ENCODE measurements at regions not wholly inside any gene's neighbourhood (a gene's known extent, or its start where the extent isn't known, plus 50 kb on each side); places are given as distances from the start of the nearest gene placed in this dataset.
"Not testable (repeated sequence)": the region's sequence is repeated elsewhere in the genome, so short reads cannot be mapped to it uniquely, and the experiment has no call there.

DNA sequence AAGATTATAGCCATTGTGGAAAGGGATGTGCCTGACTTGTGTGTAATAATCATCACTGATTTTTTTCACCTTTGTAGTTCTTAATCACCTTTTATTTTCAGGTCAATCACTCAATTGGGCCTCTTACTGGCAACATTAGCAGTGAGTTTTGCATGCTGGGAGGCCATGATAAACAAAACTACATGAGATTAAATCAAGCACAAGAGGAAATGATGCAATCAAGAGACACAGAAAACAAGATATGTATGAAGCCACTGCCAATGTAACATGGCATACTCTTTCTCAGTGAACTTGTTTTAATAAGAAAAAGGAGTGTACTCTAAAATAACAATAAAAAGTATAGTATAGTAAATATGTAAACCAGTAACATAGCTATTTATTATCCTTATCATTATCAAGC lies 69.9 kb upstream of the FSIP2 start:
- TF ChIP-seq, protein P1, sequence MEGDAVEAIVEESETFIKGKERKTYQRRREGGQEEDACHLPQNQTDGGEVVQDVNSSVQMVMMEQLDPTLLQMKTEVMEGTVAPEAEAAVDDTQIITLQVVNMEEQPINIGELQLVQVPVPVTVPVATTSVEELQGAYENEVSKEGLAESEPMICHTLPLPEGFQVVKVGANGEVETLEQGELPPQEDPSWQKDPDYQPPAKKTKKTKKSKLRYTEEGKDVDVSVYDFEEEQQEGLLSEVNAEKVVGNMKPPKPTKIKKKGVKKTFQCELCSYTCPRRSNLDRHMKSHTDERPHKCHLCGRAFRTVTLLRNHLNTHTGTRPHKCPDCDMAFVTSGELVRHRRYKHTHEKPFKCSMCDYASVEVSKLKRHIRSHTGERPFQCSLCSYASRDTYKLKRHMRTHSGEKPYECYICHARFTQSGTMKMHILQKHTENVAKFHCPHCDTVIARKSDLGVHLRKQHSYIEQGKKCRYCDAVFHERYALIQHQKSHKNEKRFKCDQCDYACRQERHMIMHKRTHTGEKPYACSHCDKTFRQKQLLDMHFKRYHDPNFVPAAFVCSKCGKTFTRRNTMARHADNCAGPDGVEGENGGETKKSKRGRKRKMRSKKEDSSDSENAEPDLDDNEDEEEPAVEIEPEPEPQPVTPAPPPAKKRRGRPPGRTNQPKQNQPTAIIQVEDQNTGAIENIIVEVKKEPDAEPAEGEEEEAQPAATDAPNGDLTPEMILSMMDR (IDR thresholded peaks at IDR 0.05; ENCODE audit: poor library complexity) = no peak
- TF ChIP-seq EZH2phosphoT487 (IDR thresholded peaks at IDR 0.05; ENCODE audit: low read depth, severe bottlenecking, unreplicated experiment) (no peak), EZH2 (IDR thresholded peaks at IDR 0.05; ENCODE audit: borderline replicate concordance) (no peak)
- no peak overlapping the region for H3K4me2 ChIP-seq
- no peaks in the 10 kb centered on the region for H3K79me2 ChIP-seq
- H3K4me3 ChIP-seq = no peak overlapping the region
- H2AFZ ChIP-seq = no peak overlapping the region
- DNase-seq (ENCODE audit: low spot score) = no peak
- no peaks in the 10 kb centered on the region for H3K4me1 ChIP-seq (ENCODE audit: insufficient read depth)
- no peak overlapping the region for H3K27ac ChIP-seq
- H3K36me3 ChIP-seq (replicated peaks; ENCODE audit: insufficient read depth, low read depth) = no peaks in the 10 kb centered on the region
- H3K27me3 ChIP-seq = no peaks in the 10 kb centered on the region
- no peaks in the 10 kb centered on the region for H3K9me3 ChIP-seq (ENCODE audit: low read depth)
- H4K20me1 ChIP-seq (ENCODE audit: insufficient read depth, poor library complexity, severe bottlenecking) = no peaks in the 10 kb centered on the region
- H3K9me2 ChIP-seq (replicated peaks; ENCODE audit: insufficient read depth) = no peaks in the 10 kb centered on the region

DNA sequence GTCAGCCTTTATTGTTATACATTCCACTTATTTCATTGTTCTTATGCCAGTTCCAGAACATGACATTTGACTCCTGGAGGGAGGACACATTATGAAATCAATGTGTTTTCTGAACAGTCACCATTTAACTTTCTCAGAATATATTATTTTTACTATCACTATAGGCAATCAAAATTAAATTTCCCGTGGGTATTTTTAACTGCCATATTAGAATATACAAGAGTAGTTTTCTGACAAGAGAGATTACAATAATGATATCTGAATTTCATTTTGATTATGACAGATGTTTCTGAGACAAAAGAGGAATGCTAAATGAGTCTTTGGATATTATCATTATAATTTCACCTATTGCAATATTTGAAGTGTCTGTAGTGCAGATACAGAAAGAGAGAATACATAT lies 64.4 kb upstream of the FSIP2 start:
- 81% methylated on average over 1 of the region's 1 CpG for WGBS (ENCODE audit: low lambda C conversion rate, missing lambda C conversion rate)
- Histone ChIP-seq H3K27me3 (no peaks in the 10 kb centered on the region), H3K4me2 (no peak overlapping the region), H3K9me2 (replicated peaks; ENCODE audit: insufficient read depth) (no peaks in the 10 kb centered on the region), H3K36me3 (replicated peaks; ENCODE audit: insufficient read depth, low read depth) (no peaks in the 10 kb centered on the region), H3K79me2 (no peaks in the 10 kb centered on the region), H3K27ac (no peak overlapping the region), H4K20me1 (ENCODE audit: insufficient read depth, poor library complexity, severe bottlenecking) (no peaks in the 10 kb centered on the region), H3K9me3 (ENCODE audit: low read depth) (no peaks in the 10 kb centered on the region), H2AFZ (no peak overlapping the region), H3K4me1 (ENCODE audit: insufficient read depth) (no peaks in the 10 kb centered on the region), H3K4me3 (no peak overlapping the region)
- TF ChIP-seq EZH2 (IDR thresholded peaks at IDR 0.05; ENCODE audit: borderline replicate concordance) (no peak), EZH2phosphoT487 (IDR thresholded peaks at IDR 0.05; ENCODE audit: low read depth, severe bottlenecking, unreplicated experiment) (no peak)
- TF ChIP-seq, protein P1 (IDR thresholded peaks at IDR 0.05; ENCODE audit: poor library complexity) = no peak
- DNase-seq (ENCODE audit: low spot score) = no peak

DNA sequence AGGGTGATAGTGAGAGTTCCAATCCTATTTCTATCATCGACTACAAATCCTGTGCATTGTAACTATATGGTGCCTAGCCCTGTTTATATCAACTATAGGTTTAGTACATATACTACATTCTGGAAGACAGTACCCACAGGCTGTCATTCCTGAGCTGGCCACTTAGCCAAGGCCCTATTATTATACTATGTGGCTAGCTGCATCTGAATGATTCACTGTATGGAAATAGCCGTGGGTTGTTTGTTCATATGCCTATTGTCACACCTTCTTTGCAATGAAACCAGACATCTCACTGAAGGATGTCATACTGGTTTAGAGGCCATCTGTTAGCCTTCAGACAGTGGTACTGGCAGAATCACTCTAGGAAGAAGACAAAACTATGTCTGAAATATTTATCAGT lies 62.3 kb upstream of the FSIP2 start:
- no peaks in the 10 kb centered on the region for H3K79me2 ChIP-seq
- no peak for DNase-seq (ENCODE audit: low spot score)
- no peak overlapping the region for H3K4me3 ChIP-seq
- no peak overlapping the region for H3K27ac ChIP-seq
- no peaks in the 10 kb centered on the region for H3K9me2 ChIP-seq (replicated peaks; ENCODE audit: insufficient read depth)
- H3K27me3 ChIP-seq = no peaks in the 10 kb centered on the region
- no peaks in the 10 kb centered on the region for H3K9me3 ChIP-seq (ENCODE audit: low read depth)
- no peak overlapping the region for H2AFZ ChIP-seq
- no peaks in the 10 kb centered on the region for H3K4me1 ChIP-seq (ENCODE audit: insufficient read depth)
- H3K4me2 ChIP-seq = no peak overlapping the region
- H3K36me3 ChIP-seq (replicated peaks; ENCODE audit: insufficient read depth, low read depth) = no peaks in the 10 kb centered on the region
- TF ChIP-seq, protein P1 (IDR thresholded peaks at IDR 0.05; ENCODE audit: poor library complexity) = no peak
- 94% methylated on average over 2 of the region's 2 CpGs for WGBS (ENCODE audit: low lambda C conversion rate, missing lambda C conversion rate)
- H4K20me1 ChIP-seq (ENCODE audit: insufficient read depth, poor library complexity, severe bottlenecking) = no peaks in the 10 kb centered on the region

DNA sequence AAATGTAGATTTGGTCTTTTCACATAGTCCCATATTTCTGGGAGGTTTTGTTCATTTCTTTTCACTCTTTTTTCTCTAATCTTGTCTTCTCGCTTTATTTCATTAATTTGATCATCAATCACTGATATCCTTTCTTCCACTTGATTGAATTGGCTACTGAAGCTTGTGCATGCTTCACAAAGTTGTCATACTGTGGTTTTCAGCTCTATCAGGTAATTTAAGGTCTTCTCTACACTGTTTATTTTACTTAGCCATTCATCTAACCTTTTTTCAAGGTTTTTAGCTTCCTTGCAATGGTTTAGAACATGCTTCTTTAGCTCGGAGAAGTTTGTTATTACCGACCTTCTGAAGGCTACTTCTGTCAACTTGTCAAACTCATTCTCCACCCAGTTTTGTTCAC lies 51.6 kb upstream of the FSIP2 start:
- H3K27me3 ChIP-seq; H3K4me1 ChIP-seq (ENCODE audit: insufficient read depth); H3K36me3 ChIP-seq (replicated peaks; ENCODE audit: insufficient read depth, low read depth); H3K27ac ChIP-seq; H3K4me2 ChIP-seq; H3K9me2 ChIP-seq (replicated peaks; ENCODE audit: insufficient read depth); H3K4me3 ChIP-seq; H4K20me1 ChIP-seq (ENCODE audit: insufficient read depth, poor library complexity, severe bottlenecking); DNase-seq (ENCODE audit: low spot score); H3K9me3 ChIP-seq (ENCODE audit: low read depth); H2AFZ ChIP-seq; H3K79me2 ChIP-seq: not testable (repeated sequence)
- WGBS (ENCODE audit: low lambda C conversion rate, missing lambda C conversion rate) = 96% methylated on average over 3 of the region's 3 CpGs

Data from hepatocyte (in vitro differentiated cells).